ENCODE measurements at regions not wholly inside any gene's neighbourhood (a gene's known extent, or its start where the extent isn't known, plus 50 kb on each side); places are given as distances from the start of the nearest gene placed in this dataset.

DNA sequence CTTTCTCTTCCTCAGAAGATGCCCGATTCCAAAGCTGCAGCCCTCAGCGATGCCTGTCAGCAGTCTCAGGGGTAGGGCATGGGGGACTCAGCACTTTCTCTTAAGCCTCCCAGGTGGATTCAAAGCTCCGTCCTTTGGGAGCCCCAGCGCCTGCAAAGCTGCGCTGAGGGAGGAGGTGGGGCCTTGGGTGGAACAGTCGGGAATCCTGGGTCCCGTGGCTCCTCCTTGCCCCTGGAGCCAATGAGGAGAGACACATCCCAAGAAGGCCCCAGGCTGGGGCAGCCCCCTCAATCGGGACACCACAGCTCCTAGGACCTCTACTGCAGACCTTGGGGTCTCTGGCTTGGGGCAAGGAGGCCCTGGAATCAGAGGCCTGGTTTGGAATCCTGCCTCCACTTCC is 227.5 kb upstream of the IGF1R start:
- DNase-seq: no peak
- Histone ChIP-seq H3K27me3 (ENCODE audit: low read length) (peaks cover 77% of the 10 kb centered on the region), H3K9me2 (replicated peaks; ENCODE audit: low read length) (no peaks in the 10 kb centered on the region), H3K36me3 (ENCODE audit: low read depth, low read length) (no peaks in the 10 kb centered on the region), H3K4me3 (ENCODE audit: low read length) (no peak overlapping the region), H3K9ac (ENCODE audit: low read length) (no peak overlapping the region), H3K9me3 (ENCODE audit: low read length) (no peaks in the 10 kb centered on the region), H3K4me2 (ENCODE audit: low read length) (no peak overlapping the region), H4K20me1 (ENCODE audit: low read length) (no peaks in the 10 kb centered on the region), H3K79me2 (ENCODE audit: low read length) (no peaks in the 10 kb centered on the region), H3F3A (ENCODE audit: low read length, unreplicated experiment) (no peaks in the 10 kb centered on the region), H3K27ac (ENCODE audit: low read length) (no peak overlapping the region), H3K4me1 (ENCODE audit: insufficient read depth, low read length) (peaks cover 5% of the 10 kb centered on the region), H2AFZ (ENCODE audit: low read length) (no peak overlapping the region)
- no peak for TF ChIP-seq EZH2 (IDR thresholded peaks at IDR 0.05; ENCODE audit: low read length, unreplicated experiment)
- TF ChIP-seq, protein P1, sequence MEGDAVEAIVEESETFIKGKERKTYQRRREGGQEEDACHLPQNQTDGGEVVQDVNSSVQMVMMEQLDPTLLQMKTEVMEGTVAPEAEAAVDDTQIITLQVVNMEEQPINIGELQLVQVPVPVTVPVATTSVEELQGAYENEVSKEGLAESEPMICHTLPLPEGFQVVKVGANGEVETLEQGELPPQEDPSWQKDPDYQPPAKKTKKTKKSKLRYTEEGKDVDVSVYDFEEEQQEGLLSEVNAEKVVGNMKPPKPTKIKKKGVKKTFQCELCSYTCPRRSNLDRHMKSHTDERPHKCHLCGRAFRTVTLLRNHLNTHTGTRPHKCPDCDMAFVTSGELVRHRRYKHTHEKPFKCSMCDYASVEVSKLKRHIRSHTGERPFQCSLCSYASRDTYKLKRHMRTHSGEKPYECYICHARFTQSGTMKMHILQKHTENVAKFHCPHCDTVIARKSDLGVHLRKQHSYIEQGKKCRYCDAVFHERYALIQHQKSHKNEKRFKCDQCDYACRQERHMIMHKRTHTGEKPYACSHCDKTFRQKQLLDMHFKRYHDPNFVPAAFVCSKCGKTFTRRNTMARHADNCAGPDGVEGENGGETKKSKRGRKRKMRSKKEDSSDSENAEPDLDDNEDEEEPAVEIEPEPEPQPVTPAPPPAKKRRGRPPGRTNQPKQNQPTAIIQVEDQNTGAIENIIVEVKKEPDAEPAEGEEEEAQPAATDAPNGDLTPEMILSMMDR (conservative IDR thresholded peaks at IDR 0.05; ENCODE audit: low read depth, low read length): no peak
- ChIA-PET POLR2A (ENCODE audit: unreplicated experiment) (no interaction called here), CTCF (interaction anchor here (1.4 kb wide), 1 partner anchor 8 kb away, joined by 6 read pairs; no protein-coding TSS in a partner anchor)
- intact Hi-C loops (cut with micrococcal nuclease): loop anchor here (1.0 to 10.0 kb wide), 2 partner anchors 110 to 516 kb away; no protein-coding TSS in a partner anchor
- no TSS peak for BruUV-seq (replicated peaks)
- no peak; the same call in 1 of the 2 replicates for ATAC-seq

DNA sequence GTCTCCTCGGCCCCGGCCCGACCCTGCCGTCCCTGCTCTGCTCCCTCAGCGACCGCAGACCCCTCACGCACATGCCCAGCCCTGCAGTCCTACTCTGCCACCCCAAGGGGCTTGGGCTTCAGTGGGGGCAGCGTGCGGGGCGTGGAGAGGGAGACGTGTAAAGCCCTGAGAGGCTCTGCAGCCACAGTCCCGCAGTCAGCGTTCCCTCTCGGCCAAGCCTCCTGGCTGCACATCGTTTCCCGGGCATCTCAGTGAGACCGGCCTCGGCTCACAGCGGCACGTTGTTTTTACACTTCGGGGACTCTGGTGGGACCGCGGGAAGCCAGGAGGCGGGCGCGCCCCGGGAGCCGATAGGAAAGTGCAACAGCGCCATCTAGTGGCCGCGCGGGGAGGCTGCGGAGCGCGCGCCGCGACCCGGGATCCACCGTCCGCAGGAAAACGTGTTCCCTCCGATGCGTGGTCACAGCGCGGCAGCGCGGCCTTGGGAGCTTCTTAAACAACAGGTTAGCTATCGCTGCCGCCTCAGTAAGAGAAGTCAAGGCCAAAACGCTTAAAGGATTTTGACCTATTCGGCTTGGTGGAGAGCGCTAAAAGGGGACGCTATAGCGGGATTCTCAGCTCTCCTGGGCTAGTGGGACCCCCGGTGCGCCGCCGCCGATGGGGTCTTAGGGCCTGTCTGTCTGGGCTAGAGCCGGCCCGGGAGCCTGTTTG is 226.8 kb upstream of the IGF1R start:
- peak overlapping the region; percentile 31; the same call in 1 of the 2 replicates for H3K4me3 ChIP-seq (ENCODE audit: low read length)

More for the DNA sequence above, 226.8 kb upstream of the IGF1R start:
- ATAC-seq: peak; percentile 76
- Histone ChIP-seq H3K9ac (ENCODE audit: low read length) (no peak overlapping the region), H3K4me1 (ENCODE audit: insufficient read depth, low read length) (peaks cover 5% of the 10 kb centered on the region), H4K20me1 (ENCODE audit: low read length) (no peaks in the 10 kb centered on the region), H3K36me3 (ENCODE audit: low read depth, low read length) (no peaks in the 10 kb centered on the region), H3K4me2 (ENCODE audit: low read length) (peak overlapping the region; percentile 56; the same call in 1 of the 2 replicates), H3K9me2 (replicated peaks; ENCODE audit: low read length) (no peaks in the 10 kb centered on the region), H3K9me3 (ENCODE audit: low read length) (no peaks in the 10 kb centered on the region), H3F3A (ENCODE audit: low read length, unreplicated experiment) (no peaks in the 10 kb centered on the region), H3K27me3 (ENCODE audit: low read length) (peaks cover 78% of the 10 kb centered on the region), H3K79me2 (ENCODE audit: low read length) (no peaks in the 10 kb centered on the region), H3K27ac (ENCODE audit: low read length) (no peak overlapping the region), H2AFZ (ENCODE audit: low read length) (peak overlapping the region; percentile 58; the same call in 1 of the 2 replicates)
- ChIA-PET POLR2A (ENCODE audit: unreplicated experiment) (no interaction called here), CTCF (interaction anchor here (0.6 kb wide), 1 partner anchor 396 kb away, joined by 3 read pairs; no protein-coding TSS in a partner anchor)
- no peak for TF ChIP-seq EZH2 (IDR thresholded peaks at IDR 0.05; ENCODE audit: low read length, unreplicated experiment)
- TF ChIP-seq, protein P1 (conservative IDR thresholded peaks at IDR 0.05; ENCODE audit: low read depth, low read length): peak; percentile 92
- no TSS peak for BruUV-seq (replicated peaks)
- intact Hi-C loops (cut with micrococcal nuclease): loop anchor here (1.0 to 10.0 kb wide), 2 partner anchors 110 to 517 kb away; no protein-coding TSS in a partner anchor
- DNase-seq: peak; percentile 53
